OCI-LY1 (cell line): ENCODE measurements at regions not wholly inside any gene's neighbourhood (a gene's known extent, or its start where the extent isn't known, plus 50 kb on each side); places are given as distances from the start of the nearest gene placed in this dataset.

Experiments used
- H2AFZ ChIP-seq: fragments of 200-600 bp; sonication (generic), shearing (Covaris generic); 2 replicates; pipeline ENCODE4 v1.6.0; 2014; ENCODE audit warnings: antibody characterized with exemption, mild to moderate bottlenecking, low read length
- H3F3A ChIP-seq: fragments of 200-600 bp; sonication (generic), shearing (Covaris generic); 2 replicates; pipeline ENCODE4 v1.6.0; 2014; ENCODE audit warnings: mild to moderate bottlenecking, antibody characterized with exemption, low read length, moderate library complexity; ENCODE audit not compliant: insufficient read depth
- H3K27ac ChIP-seq: fragments of 200-600 bp; sonication (generic); 2 replicates; pipeline ENCODE4 v1.5.1; 2014; ENCODE audit warnings: low read length, mixed run types, mild to moderate bottlenecking, low read depth; ENCODE audit not compliant: poor library complexity, severe bottlenecking
- H3K27me3 ChIP-seq: fragments of 200-600 bp; sonication (generic); 2 replicates; pipeline ENCODE4 v1.6.0; 2014; ENCODE audit warnings: antibody characterized with exemption, mild to moderate bottlenecking, low read length, moderate library complexity; ENCODE audit not compliant: insufficient read depth
- H3K36me3 ChIP-seq: fragments of 200-600 bp; sonication (generic); 2 replicates; pipeline ENCODE4 v1.6.1; 2014; ENCODE audit warnings: mild to moderate bottlenecking, antibody characterized with exemption, low read length, moderate library complexity, mixed read lengths; ENCODE audit not compliant: insufficient read depth
- H3K4me1 ChIP-seq: fragments of 200-600 bp; sonication (generic); 2 replicates; pipeline ENCODE4 v1.5.1; 2014; ENCODE audit warnings: mild to moderate bottlenecking, low read length, moderate library complexity; ENCODE audit not compliant: insufficient read depth, severe bottlenecking
- H3K4me2 ChIP-seq: fragments of 200-600 bp; sonication (generic), shearing (Covaris generic); 2 replicates; pipeline ENCODE4 v1.6.1; 2014; ENCODE audit warnings: low read length
- H3K4me3 ChIP-seq: fragments of 200-600 bp; sonication (generic); 2 replicates; pipeline ENCODE4 v1.5.1; 2014; ENCODE audit warnings: low read length, low read depth, mild to moderate bottlenecking, mixed read lengths; ENCODE audit not compliant: poor library complexity, severe bottlenecking
- H3K79me2 ChIP-seq: fragments of 200-600 bp; shearing (Covaris generic); 2 replicates; pipeline ENCODE4 v1.6.1; 2016; ENCODE audit warnings: mixed run types, low read length, mixed read lengths; ENCODE audit not compliant: insufficient read depth
- H3K9ac ChIP-seq: fragments of 200-600 bp; sonication (generic), shearing (Covaris generic); 2 replicates; pipeline ENCODE4 v1.6.1; 2014; ENCODE audit warnings: mild to moderate bottlenecking, low read length, mixed read lengths
- H3K9me2 ChIP-seq: fragments of 200-600 bp; sonication (generic), shearing (Covaris generic); 2 replicates; pipeline ENCODE4 v1.6.1; 2014; ENCODE audit warnings: low read depth, mild to moderate bottlenecking, low read length, mixed read lengths
- H3K9me3 ChIP-seq: fragments of 200-600 bp; shearing (Covaris generic); 2 replicates; pipeline ENCODE4 v1.6.1; 2014; ENCODE audit warnings: low read length, mixed read lengths
- H4K20me1 ChIP-seq: fragments of 200-600 bp; sonication (generic), shearing (Covaris generic); 2 replicates; pipeline ENCODE4 v1.6.0; 2016; ENCODE audit warnings: mild to moderate bottlenecking, low read length; ENCODE audit not compliant: insufficient read depth
- EZH2 ChIP-seq: fragments of 200-600 bp; sonication (generic), shearing (Covaris generic); IDR thresholded peaks from 2 replicates; pipeline ENCODE4 v1.8.0; 2017; ENCODE audit warnings: borderline replicate concordance, mixed run types, mild to moderate bottlenecking, antibody characterized with exemption, low read length, moderate library complexity, mixed read lengths
- TF ChIP-seq, protein P1 (sequence below): fragments of 200-600 bp; sonication (generic), shearing (Covaris generic); IDR thresholded peaks from 2 replicates; pipeline ENCODE4 v1.5.1; 2017; ENCODE audit warnings: mild to moderate bottlenecking, antibody characterized with exemption, low read length, moderate library complexity, mixed read lengths

DNA sequence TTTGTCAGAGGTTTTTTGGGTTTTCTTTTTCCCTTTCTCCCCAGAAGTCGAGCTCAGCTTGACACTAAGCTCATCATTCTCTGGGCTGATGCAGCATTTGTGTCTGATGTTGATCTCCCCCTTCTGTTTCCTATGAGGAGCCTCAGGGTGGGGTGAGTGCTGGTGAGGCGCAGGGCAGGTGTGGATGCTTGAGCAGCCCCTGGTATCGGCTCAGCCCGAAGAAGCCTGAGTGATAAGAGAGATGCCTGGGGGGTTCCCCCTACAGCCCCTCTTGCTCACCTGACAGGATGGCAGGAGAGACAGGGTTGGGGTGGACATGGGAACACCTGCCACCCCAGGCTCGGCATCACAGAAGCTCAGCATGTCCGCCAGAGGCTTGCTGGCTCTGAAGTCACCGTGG is 239.0 kb downstream of the RHOU start:
- Histone ChIP-seq H3K27ac (no peak overlapping the region), H3K36me3 (no peaks in the 10 kb centered on the region), H3K4me1 (no peaks in the 10 kb centered on the region), H4K20me1 (no peaks in the 10 kb centered on the region), H3K4me2 (no peak overlapping the region), H3K9me2 (no peaks in the 10 kb centered on the region), H3K9me3 (no peaks in the 10 kb centered on the region), H3F3A (no peaks in the 10 kb centered on the region), H3K27me3 (0 out of 2 replicates have a peak, but pooled peaks cover 3% of the 10 kb centered on the region), H3K79me2 (no peaks in the 10 kb centered on the region), H3K4me3 (no peak overlapping the region), H3K9ac (no peak overlapping the region), H2AFZ (no peak overlapping the region)
- no peak for TF ChIP-seq EZH2
- TF ChIP-seq, protein P1, sequence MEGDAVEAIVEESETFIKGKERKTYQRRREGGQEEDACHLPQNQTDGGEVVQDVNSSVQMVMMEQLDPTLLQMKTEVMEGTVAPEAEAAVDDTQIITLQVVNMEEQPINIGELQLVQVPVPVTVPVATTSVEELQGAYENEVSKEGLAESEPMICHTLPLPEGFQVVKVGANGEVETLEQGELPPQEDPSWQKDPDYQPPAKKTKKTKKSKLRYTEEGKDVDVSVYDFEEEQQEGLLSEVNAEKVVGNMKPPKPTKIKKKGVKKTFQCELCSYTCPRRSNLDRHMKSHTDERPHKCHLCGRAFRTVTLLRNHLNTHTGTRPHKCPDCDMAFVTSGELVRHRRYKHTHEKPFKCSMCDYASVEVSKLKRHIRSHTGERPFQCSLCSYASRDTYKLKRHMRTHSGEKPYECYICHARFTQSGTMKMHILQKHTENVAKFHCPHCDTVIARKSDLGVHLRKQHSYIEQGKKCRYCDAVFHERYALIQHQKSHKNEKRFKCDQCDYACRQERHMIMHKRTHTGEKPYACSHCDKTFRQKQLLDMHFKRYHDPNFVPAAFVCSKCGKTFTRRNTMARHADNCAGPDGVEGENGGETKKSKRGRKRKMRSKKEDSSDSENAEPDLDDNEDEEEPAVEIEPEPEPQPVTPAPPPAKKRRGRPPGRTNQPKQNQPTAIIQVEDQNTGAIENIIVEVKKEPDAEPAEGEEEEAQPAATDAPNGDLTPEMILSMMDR = no peak

DNA sequence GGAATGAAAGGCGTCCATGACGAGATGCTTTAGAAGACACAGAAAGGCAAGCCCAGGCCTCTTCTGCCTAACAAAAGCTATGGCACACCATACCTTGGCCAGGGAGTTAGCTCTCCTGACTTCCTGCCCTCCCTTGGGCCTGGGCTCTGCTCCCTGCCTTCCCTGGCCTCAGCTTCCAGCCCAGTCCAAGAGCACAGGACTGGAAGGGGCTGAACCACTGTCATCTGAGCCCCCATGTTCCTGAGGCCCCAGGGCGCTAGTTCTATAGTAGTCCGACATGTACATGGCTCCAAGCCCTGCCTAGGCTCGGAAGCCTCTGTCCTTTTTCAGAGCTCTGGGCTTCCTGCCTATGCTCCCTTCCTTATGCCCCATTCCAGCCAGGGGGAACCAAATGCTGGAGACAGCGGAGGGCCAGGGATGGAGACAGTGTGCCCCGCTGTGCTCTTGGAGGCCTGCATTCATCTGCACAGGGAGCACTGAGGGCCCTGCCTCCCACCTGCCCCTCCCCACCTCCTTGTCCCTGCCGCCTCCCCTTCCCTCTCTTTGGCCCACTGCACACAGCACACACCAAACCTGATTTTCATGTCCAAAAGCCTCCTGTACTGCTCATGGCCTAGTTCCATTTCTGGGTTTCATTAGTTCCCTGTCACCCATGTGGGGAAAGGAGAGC is 240.1 kb downstream of the RHOU start:
- TF ChIP-seq EZH2 = no peak
- TF ChIP-seq, protein P1 = no peak
- H3K4me3 ChIP-seq = no peak overlapping the region
- no peaks in the 10 kb centered on the region for H3K4me1 ChIP-seq
- H3K9me3 ChIP-seq = no peaks in the 10 kb centered on the region
- no peak overlapping the region for H2AFZ ChIP-seq
- H4K20me1 ChIP-seq = no peaks in the 10 kb centered on the region
- H3K27ac ChIP-seq = no peak overlapping the region
- 0 out of 2 replicates have a peak, but pooled peaks cover 3% of the 10 kb centered on the region for H3K27me3 ChIP-seq
- no peak overlapping the region for H3K9ac ChIP-seq
- H3K36me3 ChIP-seq = no peaks in the 10 kb centered on the region
- H3K9me2 ChIP-seq = no peaks in the 10 kb centered on the region
- H3F3A ChIP-seq = no peaks in the 10 kb centered on the region
- H3K4me2 ChIP-seq = no peak overlapping the region
- H3K79me2 ChIP-seq = no peaks in the 10 kb centered on the region

DNA sequence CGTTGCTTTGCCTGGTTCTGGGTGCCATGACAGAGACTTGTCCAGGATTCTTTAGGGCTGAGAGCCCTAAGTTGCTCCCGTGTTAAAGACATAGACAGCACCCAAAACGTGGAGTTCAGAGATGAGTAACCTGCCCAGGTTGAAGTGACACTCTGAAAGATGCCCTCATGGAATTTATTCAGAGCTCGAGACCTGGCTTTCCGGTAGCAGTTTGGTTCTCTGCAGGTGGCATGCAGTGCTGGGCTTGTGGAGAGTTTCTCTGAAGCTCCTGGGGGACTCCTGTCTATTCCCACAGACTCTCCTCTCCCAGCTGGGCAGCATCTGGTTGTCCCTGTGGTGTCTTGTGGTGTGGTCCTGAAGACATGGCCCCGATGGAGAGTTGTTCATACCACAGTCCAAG is 241.0 kb downstream of the RHOU start:
- Histone ChIP-seq H3K4me1 (no peaks in the 10 kb centered on the region), H3K27ac (no peak overlapping the region), H3K79me2 (no peaks in the 10 kb centered on the region), H3K36me3 (no peaks in the 10 kb centered on the region), H3F3A (no peaks in the 10 kb centered on the region), H3K4me2 (no peak overlapping the region), H3K27me3 (0 out of 2 replicates have a peak, but pooled peaks cover 3% of the 10 kb centered on the region), H3K9ac (no peak overlapping the region), H3K9me2 (no peaks in the 10 kb centered on the region), H2AFZ (no peak overlapping the region), H4K20me1 (no peaks in the 10 kb centered on the region), H3K9me3 (no peaks in the 10 kb centered on the region), H3K4me3 (no peak overlapping the region)
- TF ChIP-seq, protein P1 = no peak
- no peak for TF ChIP-seq EZH2
